ENCODE measurements at regions not wholly inside any gene's neighbourhood (a gene's known extent, or its start where the extent isn't known, plus 50 kb on each side); places are given as distances from the start of the nearest gene placed in this dataset.
A peak's percentile ranks its signal among the peaks of the same experiment; 100 is the strongest.

- FAIRE-seq: no peak
- H3K27me3 ChIP-seq (replicated peaks in 1 of 4; ENCODE audit: control insufficient read depth in 3 of 4, extremely low read depth in 1 of 4, insufficient read depth in 3 of 4, low read length in 3 of 4): peaks cover 0 to 1% (median 0%) of the 10 kb centered on the region in 4 experiments; a peak in 1 of 7 replicates
- 65% methylated on average over 3 of the region's 3 CpGs; no CpG with 5 or more reads in 1 of the 2 experiments for WGBS, 2 experiments (ENCODE audit: extremely low coverage in 1 of 2, insufficient coverage in 1 of 2, insufficient read length in 1 of 2, insufficient replicate concordance in 2 of 2, low coverage in 1 of 2, low lambda C conversion rate in 2 of 2, missing lambda C conversion rate in 1 of 2)
- H3K27ac ChIP-seq (ENCODE audit: low read depth, low read length): no peak overlapping the region
- no peak overlapping the region for H2AK5ac ChIP-seq (ENCODE audit: low read depth, low read length)
- H2BK15ac ChIP-seq (ENCODE audit: low read length): no peak overlapping the region
- no peak for TF ChIP-seq MAX (IDR thresholded peaks at IDR 0.05)
- no peaks in the 10 kb centered on the region for H3K79me1 ChIP-seq (ENCODE audit: low read depth, low read length)
- no peak overlapping the region; the same call in 1 of the 2 replicates for H2BK5ac ChIP-seq (ENCODE audit: low read depth, low read length)
- no peak overlapping the region for H3K4ac ChIP-seq (replicated peaks; ENCODE audit: insufficient read length, low read depth, low read length)
- POLR2A ChIA-PET (ENCODE audit: partially characterized antibody): no interaction called here
- H3K9me3 ChIP-seq (ENCODE audit: insufficient read depth in 2 of 2, low read depth in 1 of 2, low read length in 1 of 2): no peaks in the 10 kb centered on the region
- no peak overlapping the region for H2BK12ac ChIP-seq (ENCODE audit: low read depth, low read length)
- H3K79me2 ChIP-seq (ENCODE audit: control insufficient read depth in 1 of 2, insufficient read depth in 2 of 2, low read length in 2 of 2): no peaks in the 10 kb centered on the region
- H4K20me1 ChIP-seq (replicated peaks in 1 of 2; ENCODE audit: control insufficient read depth in 1 of 2, insufficient read depth in 2 of 2, low read length in 2 of 2): no peaks in the 10 kb centered on the region
- H4K5ac ChIP-seq (ENCODE audit: insufficient read length, low read depth, low read length): no peak overlapping the region
- DNase-seq (ENCODE audit: low read depth in 1 of 2, low spot score in 2 of 2): no peak
- H3K4me3 ChIP-seq (ENCODE audit: extremely low read depth in 1 of 4, insufficient read depth in 2 of 4, low read depth in 3 of 4, low read length in 4 of 4): no peak overlapping the region
- no peak overlapping the region for H3K18ac ChIP-seq (ENCODE audit: extremely low read depth, low read length)
- H4K8ac ChIP-seq (ENCODE audit: extremely low read depth, insufficient read depth, low read length): no peak overlapping the region
- CTCF ChIA-PET (ENCODE audit: partially characterized antibody): no interaction called here
- no peak overlapping the region for H4K91ac ChIP-seq (replicated peaks; ENCODE audit: insufficient read length, low read length)
- H3K23ac ChIP-seq (ENCODE audit: insufficient read length): no peak overlapping the region
- H3K4me1 ChIP-seq (replicated peaks in 1 of 4; ENCODE audit: control insufficient read depth in 3 of 4, insufficient read depth in 4 of 4, low read length in 3 of 4): no peaks in the 10 kb centered on the region
- no peak overlapping the region for H3K56ac ChIP-seq (replicated peaks; ENCODE audit: insufficient read length, low read depth, low read length)
- no peak overlapping the region for H2BK20ac ChIP-seq (ENCODE audit: low read length)
- no peak overlapping the region for H2BK120ac ChIP-seq (replicated peaks; ENCODE audit: low read depth, low read length)
- H3K9ac ChIP-seq (replicated peaks in 1 of 4; ENCODE audit: extremely low read depth in 1 of 4, low read depth in 3 of 4, low read length in 3 of 4): peak overlapping the region in 1 of 4 experiments; percentile 34; a peak in 1 of 7 replicates
- no peak overlapping the region for H3K14ac ChIP-seq (ENCODE audit: insufficient read length)
- H2AFZ ChIP-seq (ENCODE audit: low read length): peak overlapping the region; percentile 86
- H3K23me2 ChIP-seq (ENCODE audit: low read depth, low read length): no peaks in the 10 kb centered on the region
- no peak overlapping the region for H3K4me2 ChIP-seq (ENCODE audit: insufficient read depth in 1 of 2, low read depth in 2 of 2, low read length in 2 of 2)
- no peaks in the 10 kb centered on the region for H3K36me3 ChIP-seq (ENCODE audit: control insufficient read depth in 2 of 4, insufficient read depth in 4 of 4, low read length in 3 of 4)
Observed at GRCh38 chr5:99449786-99450185, 521.0 kb upstream of the CHD1 start.

Measured in H1 (cell line).